Peyer's patch (tissue), 4 donors: ENCODE measurements at regions not wholly inside any gene's neighbourhood (a gene's known extent, or its start where the extent isn't known, plus 50 kb on each side); places are given as distances from the start of the nearest gene placed in this dataset.

Experiments
- POLR2A ChIP-seq, 2 donors: fragments of 450-650 bp; IDR thresholded peaks; one replicate each; pipeline ENCODE4 v1.5.1; 2017; ENCODE audit warnings: antibody characterized with exemption in 2 of 2, mild to moderate bottlenecking in 2 of 2, moderate library complexity in 2 of 2
- TF ChIP-seq, protein P1 (sequence below), 6 experiments: fragments of 450-650 bp in 4 of 6; fragments of 200-600 bp in 2 of 6; sonication (generic) in 1 of 6; IDR thresholded peaks; one replicate each; pipeline ENCODE4 v1.5.1; 2017 to 2019; ENCODE audit warnings: antibody characterized with exemption in 6 of 6, mild to moderate bottlenecking in 3 of 6, moderate library complexity in 1 of 6

- TF ChIP-seq, protein P1, sequence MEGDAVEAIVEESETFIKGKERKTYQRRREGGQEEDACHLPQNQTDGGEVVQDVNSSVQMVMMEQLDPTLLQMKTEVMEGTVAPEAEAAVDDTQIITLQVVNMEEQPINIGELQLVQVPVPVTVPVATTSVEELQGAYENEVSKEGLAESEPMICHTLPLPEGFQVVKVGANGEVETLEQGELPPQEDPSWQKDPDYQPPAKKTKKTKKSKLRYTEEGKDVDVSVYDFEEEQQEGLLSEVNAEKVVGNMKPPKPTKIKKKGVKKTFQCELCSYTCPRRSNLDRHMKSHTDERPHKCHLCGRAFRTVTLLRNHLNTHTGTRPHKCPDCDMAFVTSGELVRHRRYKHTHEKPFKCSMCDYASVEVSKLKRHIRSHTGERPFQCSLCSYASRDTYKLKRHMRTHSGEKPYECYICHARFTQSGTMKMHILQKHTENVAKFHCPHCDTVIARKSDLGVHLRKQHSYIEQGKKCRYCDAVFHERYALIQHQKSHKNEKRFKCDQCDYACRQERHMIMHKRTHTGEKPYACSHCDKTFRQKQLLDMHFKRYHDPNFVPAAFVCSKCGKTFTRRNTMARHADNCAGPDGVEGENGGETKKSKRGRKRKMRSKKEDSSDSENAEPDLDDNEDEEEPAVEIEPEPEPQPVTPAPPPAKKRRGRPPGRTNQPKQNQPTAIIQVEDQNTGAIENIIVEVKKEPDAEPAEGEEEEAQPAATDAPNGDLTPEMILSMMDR (IDR thresholded peaks at IDR 0.05) = no peak
- no peak for TF ChIP-seq POLR2A (IDR thresholded peaks at IDR 0.05)
These were observed 513.6 kb downstream of the BCL11B start for GRCh38 chr14:98758440-98758839.
